GM04504 (cell line): ENCODE measurements at regions not wholly inside any gene's neighbourhood (a gene's known extent, or its start where the extent isn't known, plus 50 kb on each side); places are given as distances from the start of the nearest gene placed in this dataset.
"Not testable (repeated sequence)": the region's sequence is repeated elsewhere in the genome, so short reads cannot be mapped to it uniquely, and the experiment has no call there.

Source experiments
- DNase-seq: peaks from one replicate; pipeline ENCODE4 v3.0.0-alpha.2; 2012; ENCODE audit warnings: low read depth

- DNase-seq, result no peak
Measured at GRCh38 chr11:19627566-19627965, 85.1 kb upstream of the NAV2 start.

DNA sequence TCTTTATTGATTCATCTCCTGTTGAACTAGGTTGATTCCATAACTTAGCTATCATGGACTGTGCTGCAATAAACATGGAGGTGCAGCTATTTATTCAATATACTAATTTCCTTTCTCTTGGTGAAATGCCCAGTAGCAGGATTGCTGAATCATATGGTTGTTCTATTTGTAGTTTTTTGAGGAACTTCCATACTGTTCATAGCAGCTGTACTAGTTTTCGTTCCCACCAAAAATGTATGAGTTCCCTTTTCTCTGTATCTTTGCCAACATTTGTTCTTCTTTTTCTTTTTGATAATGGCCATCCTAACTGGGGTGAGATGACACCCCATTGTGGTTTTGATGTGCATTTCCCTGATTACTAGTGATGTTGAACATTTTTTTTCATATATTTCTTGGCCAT, 87.2 kb upstream of the NAV2 start:
- DNase-seq, result no peak

DNA sequence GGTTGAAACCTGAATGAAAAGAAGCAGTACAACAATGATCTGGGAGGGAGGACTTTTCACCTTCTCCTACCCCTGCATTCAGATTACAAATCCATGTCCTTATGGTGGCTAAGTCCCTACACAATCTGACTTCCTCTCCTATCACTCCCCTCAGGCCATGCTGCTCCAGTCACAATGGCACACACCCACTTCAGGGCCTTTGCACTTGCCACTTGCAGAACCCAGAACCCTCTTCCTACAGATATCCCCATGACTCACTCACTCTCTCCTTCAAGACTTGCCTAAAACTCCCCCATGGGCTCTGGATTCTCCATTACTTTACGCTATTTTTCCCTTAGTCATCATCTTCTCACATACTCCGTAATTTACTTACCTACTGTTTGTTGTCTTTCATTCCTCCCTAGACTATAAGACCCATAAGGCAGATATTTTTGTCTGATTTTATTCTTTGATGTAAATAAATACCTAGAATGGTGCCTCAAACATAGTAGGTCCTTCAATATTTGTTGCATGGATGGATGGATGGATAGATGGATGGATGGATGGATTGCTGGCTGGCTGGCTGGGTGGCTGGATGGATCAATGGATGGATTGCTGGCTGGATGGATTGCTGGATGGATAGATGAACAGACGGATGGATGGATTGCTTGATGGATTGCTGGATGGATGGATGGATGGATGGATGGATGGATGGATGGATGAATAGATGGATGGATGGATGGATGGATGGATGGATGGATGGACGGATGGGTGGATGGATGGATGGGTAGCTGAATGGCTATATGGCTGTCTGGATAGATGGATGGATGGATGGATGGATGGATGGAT, 94.7 kb upstream of the NAV2 start:
- DNase-seq, result no peak

DNA sequence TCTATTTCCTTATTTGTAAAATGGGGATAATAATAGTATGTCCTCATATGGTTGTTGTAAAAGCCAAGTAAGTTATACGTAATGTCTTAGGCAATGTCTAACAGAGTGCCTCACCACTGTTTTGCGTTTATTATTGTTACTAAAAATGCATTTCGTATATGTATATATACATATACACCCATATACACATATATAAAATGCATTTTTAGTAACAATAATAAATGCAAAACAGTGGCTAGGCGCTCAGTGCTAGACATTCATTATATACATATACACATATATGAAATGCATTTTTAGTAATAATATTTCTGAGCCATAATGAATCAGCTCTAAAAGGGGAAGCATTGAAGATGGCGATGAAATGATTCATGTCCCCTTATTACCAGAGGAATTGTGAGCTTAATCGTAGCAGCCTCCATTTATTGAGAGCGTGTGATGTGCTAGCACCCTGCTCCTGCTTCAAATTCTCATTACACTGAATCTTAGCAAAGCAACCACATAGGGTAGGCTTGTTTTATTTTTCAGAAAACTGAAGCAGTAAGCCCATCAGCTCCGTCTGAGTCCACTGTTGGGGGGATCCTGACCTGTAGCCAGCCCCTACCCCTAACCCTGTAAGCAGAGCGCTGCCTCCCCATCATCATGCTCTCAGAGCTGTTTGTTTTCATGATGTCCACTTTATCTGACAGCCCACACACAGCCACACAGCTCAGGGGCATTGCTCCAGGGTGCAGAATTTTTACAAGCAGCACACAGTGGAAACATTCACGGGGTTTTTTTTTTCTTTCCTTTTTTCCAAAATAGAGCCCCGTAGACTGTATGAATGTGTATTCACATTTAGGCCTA, 97.1 kb upstream of the NAV2 start:
- no peak for DNase-seq

- DNase-seq, result no peak
Measured at GRCh38 chr11:19614370-19614940, 98.2 kb upstream of the NAV2 start.

- DNase-seq, result not testable (repeated sequence)
Measured at GRCh38 chr11:19612025-19612424, 100.6 kb upstream of the NAV2 start.

GRCh38 chr11:19607656-19608360, 104.8 kb upstream of the NAV2 start:
- DNase-seq, result no peak

- DNase-seq, result no peak
Measured at GRCh38 chr11:19606856-19607655, 105.6 kb upstream of the NAV2 start.

GRCh38 chr11:19605520-19606371, 106.9 kb upstream of the NAV2 start:
- DNase-seq, result peak; percentile 76

GRCh38 chr11:19604679-19605375, 107.8 kb upstream of the NAV2 start:
- no peak for DNase-seq

DNA sequence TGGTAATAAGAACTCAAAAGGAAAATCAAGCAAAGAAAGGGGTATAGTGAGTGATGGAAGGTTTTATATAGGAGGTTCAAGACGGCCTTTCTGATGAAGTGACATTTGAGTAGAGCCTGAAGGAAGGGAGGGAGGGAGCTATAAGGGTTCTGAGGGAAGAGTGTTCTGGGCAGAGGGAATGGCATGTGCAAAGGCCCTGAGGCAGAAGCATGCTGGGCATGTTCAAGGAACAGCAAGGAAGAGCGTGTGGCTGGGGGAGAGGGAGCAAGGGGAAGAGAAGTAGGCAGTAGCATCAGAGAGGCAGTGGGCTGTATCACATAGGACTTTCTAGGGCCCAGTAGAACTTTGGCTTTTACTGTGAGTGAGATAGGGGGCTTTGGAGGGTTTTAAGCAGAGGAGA, 108.9 kb upstream of the NAV2 start:
- DNase-seq, result no peak

GRCh38 chr11:19602891-19603290, 109.7 kb upstream of the NAV2 start:
- DNase-seq, result no peak

DNA sequence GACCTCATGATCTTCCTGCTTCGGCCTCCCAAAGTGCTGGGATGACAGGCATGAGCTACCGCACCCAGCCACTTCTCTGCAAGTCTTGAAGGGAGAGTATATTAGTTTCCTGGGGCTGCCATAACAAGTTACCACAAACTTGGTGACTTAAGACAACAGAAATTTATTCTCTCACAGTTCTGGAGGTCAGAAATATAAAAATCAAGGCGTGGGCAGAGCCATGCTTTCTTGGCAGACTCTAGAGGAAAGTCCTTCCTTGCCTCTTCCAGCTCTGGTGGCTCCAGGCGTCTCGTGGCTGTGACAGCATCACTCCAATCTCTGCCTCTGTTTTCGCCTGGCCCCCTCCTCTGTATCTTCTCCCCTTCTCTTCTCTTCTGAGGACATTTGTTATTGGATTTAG, 110.2 kb upstream of the NAV2 start:
- no peak for DNase-seq

DNA sequence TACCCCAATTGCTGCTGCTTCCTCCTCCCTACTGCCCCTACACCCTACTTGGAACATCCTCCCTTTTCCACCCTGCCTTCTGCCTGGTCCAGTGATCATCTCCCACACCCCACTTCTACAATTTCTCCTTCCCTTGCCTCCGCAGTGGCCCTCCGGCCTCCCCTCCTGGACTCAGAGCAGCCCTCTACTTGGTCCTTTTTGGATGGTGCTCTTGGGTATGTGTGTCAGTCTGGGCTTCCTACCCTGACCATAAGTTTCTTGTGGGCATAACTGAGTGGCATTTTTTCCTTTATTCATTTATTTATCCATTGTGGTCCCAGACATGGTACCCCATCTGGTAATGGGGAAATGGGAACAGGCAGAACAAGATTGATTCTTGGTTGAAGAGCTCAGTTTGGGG, 111.4 kb upstream of the NAV2 start:
- no peak for DNase-seq

- DNase-seq, result no peak
Measured at GRCh38 chr11:19599681-19600080, 113.0 kb upstream of the NAV2 start.

GRCh38 chr11:19598876-19599486, 113.7 kb upstream of the NAV2 start:
- DNase-seq, result no peak

- DNase-seq, result no peak
Measured at GRCh38 chr11:19598456-19598855, 114.2 kb upstream of the NAV2 start.

DNA sequence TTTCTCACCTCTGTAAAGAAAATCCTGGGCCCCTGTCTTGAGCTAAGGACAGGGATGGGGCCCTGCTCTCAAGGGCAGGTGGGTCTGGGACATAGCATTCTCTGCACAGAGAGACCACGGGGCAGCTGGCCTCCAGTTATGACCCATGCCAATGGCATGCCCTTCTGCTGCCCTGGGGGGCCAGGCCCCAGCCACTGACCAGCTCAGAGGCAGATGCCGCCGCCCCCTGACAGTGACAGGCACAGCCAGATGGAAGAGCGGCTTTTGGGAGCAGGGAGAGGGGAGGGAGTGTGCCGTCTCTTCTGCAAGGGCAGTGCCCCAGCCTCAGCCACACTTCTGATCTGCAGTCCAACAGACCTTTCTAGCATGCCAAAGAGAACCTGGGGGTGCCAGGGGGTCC, 114.8 kb upstream of the NAV2 start:
- no peak for DNase-seq

DNA sequence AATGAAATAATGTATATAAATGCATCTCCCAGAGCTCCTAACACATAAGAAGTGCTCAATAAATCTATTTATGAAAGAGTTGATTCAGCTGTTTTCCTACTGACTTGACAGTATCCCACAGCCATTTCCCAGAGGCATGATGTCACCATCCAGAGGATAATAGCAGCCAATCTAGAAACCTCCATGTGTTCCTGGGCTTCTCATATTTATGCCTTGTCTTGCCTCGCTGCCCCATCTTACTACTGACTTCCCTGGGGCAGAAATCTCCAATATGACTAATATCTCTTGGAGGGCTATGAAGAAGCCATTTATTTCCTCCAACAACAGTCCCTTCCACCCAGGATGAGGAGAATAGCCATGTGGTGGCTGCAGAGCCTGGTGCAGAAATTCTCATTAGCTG, 115.4 kb upstream of the NAV2 start:
- DNase-seq, result peak; percentile 81
